ENCODE measurements at regions not wholly inside any gene's neighbourhood (a gene's known extent, or its start where the extent isn't known, plus 50 kb on each side); places are given as distances from the start of the nearest gene placed in this dataset.

- H3K9me3 Mint-ChIP-seq = no peaks in the 10 kb centered on the region
- H3K27me3 Mint-ChIP-seq (ENCODE audit: low read depth) = no peaks in the 10 kb centered on the region
- no peak overlapping the region for H3K4me3 Mint-ChIP-seq
- H3K27ac Mint-ChIP-seq = no peak overlapping the region
- H3K36me3 Mint-ChIP-seq (ENCODE audit: low read depth) = no peaks in the 10 kb centered on the region
- H3K4me1 Mint-ChIP-seq (ENCODE audit: low read depth) = peaks cover 3% of the 10 kb centered on the region
Measured at GRCh38 chr2:42910645-42911405, 118.4 kb upstream of the HAAO start.

GRCh38 chr2:42909966-42910365 lies 117.6 kb upstream of the HAAO start:
- H3K36me3 Mint-ChIP-seq (ENCODE audit: low read depth) = no peaks in the 10 kb centered on the region
- H3K27ac Mint-ChIP-seq = no peak overlapping the region
- peaks cover 3% of the 10 kb centered on the region for H3K4me1 Mint-ChIP-seq (ENCODE audit: low read depth)
- H3K9me3 Mint-ChIP-seq = no peaks in the 10 kb centered on the region
- H3K4me3 Mint-ChIP-seq = no peak overlapping the region
- no peaks in the 10 kb centered on the region for H3K27me3 Mint-ChIP-seq (ENCODE audit: low read depth)

GRCh38 chr2:42908518-42909200 lies 116.3 kb upstream of the HAAO start:
- Mint-ChIP-seq H3K27ac (no peak overlapping the region), H3K4me1 (ENCODE audit: low read depth) (peaks cover 3% of the 10 kb centered on the region), H3K4me3 (no peak overlapping the region)

GRCh38 chr2:42907835-42908234 lies 115.5 kb upstream of the HAAO start:
- no peak overlapping the region for H3K4me3 Mint-ChIP-seq
- H3K9me3 Mint-ChIP-seq = no peaks in the 10 kb centered on the region
- no peaks in the 10 kb centered on the region for H3K27me3 Mint-ChIP-seq (ENCODE audit: low read depth)
- no peak overlapping the region for H3K27ac Mint-ChIP-seq
- H3K36me3 Mint-ChIP-seq (ENCODE audit: low read depth) = no peaks in the 10 kb centered on the region
- no peaks in the 10 kb centered on the region for H3K4me1 Mint-ChIP-seq (ENCODE audit: low read depth)

More at GRCh38 chr2:42908518-42909200, 116.3 kb upstream of the HAAO start:
- no peaks in the 10 kb centered on the region for H3K27me3 Mint-ChIP-seq (ENCODE audit: low read depth)
- H3K36me3 Mint-ChIP-seq (ENCODE audit: low read depth) = no peaks in the 10 kb centered on the region
- H3K9me3 Mint-ChIP-seq = no peaks in the 10 kb centered on the region

GRCh38 chr2:42906557-42907411 lies 114.4 kb upstream of the HAAO start:
- no peak overlapping the region for H3K27ac Mint-ChIP-seq
- no peaks in the 10 kb centered on the region for H3K4me1 Mint-ChIP-seq (ENCODE audit: low read depth)
- H3K27me3 Mint-ChIP-seq (ENCODE audit: low read depth) = no peaks in the 10 kb centered on the region
- no peaks in the 10 kb centered on the region for H3K9me3 Mint-ChIP-seq
- no peaks in the 10 kb centered on the region for H3K36me3 Mint-ChIP-seq (ENCODE audit: low read depth)
- H3K4me3 Mint-ChIP-seq = no peak overlapping the region

GRCh38 chr2:42906111-42906556 lies 113.8 kb upstream of the HAAO start:
- H3K36me3 Mint-ChIP-seq (ENCODE audit: low read depth) = no peaks in the 10 kb centered on the region
- H3K4me3 Mint-ChIP-seq = no peak overlapping the region
- no peaks in the 10 kb centered on the region for H3K27me3 Mint-ChIP-seq (ENCODE audit: low read depth)
- no peaks in the 10 kb centered on the region for H3K9me3 Mint-ChIP-seq
- H3K27ac Mint-ChIP-seq = no peak overlapping the region
- H3K4me1 Mint-ChIP-seq (ENCODE audit: low read depth) = no peaks in the 10 kb centered on the region

- Mint-ChIP-seq H3K27me3 (ENCODE audit: low read depth) (no peaks in the 10 kb centered on the region), H3K4me3 (no peak overlapping the region), H3K9me3 (no peaks in the 10 kb centered on the region), H3K27ac (no peak overlapping the region), H3K4me1 (ENCODE audit: low read depth) (no peaks in the 10 kb centered on the region), H3K36me3 (ENCODE audit: low read depth) (no peaks in the 10 kb centered on the region)
Measured at GRCh38 chr2:42905341-42906110, 113.1 kb upstream of the HAAO start.

- Mint-ChIP-seq H3K4me3 (no peak overlapping the region), H3K36me3 (ENCODE audit: low read depth) (no peaks in the 10 kb centered on the region), H3K4me1 (ENCODE audit: low read depth) (no peaks in the 10 kb centered on the region), H3K9me3 (no peaks in the 10 kb centered on the region), H3K27ac (no peak overlapping the region), H3K27me3 (ENCODE audit: low read depth) (no peaks in the 10 kb centered on the region)
Measured at GRCh38 chr2:42904576-42904876, 112.1 kb upstream of the HAAO start.

- H3K27ac Mint-ChIP-seq = no peak overlapping the region
- H3K27me3 Mint-ChIP-seq (ENCODE audit: low read depth) = no peaks in the 10 kb centered on the region
- no peaks in the 10 kb centered on the region for H3K36me3 Mint-ChIP-seq (ENCODE audit: low read depth)
- no peak overlapping the region for H3K4me3 Mint-ChIP-seq
- H3K9me3 Mint-ChIP-seq = no peaks in the 10 kb centered on the region
- no peaks in the 10 kb centered on the region for H3K4me1 Mint-ChIP-seq (ENCODE audit: low read depth)
Measured at GRCh38 chr2:42903821-42904575, 111.6 kb upstream of the HAAO start.

GRCh38 chr2:42902939-42903709 lies 110.7 kb upstream of the HAAO start:
- H3K4me3 Mint-ChIP-seq = no peak overlapping the region

GRCh38 chr2:42901076-42901640 lies 108.8 kb upstream of the HAAO start:
- no peak overlapping the region for H3K4me3 Mint-ChIP-seq
- H3K36me3 Mint-ChIP-seq (ENCODE audit: low read depth) = no peaks in the 10 kb centered on the region
- H3K27me3 Mint-ChIP-seq (ENCODE audit: low read depth) = no peaks in the 10 kb centered on the region
- no peak overlapping the region for H3K27ac Mint-ChIP-seq
- no peaks in the 10 kb centered on the region for H3K4me1 Mint-ChIP-seq (ENCODE audit: low read depth)
- H3K9me3 Mint-ChIP-seq = no peaks in the 10 kb centered on the region

More at GRCh38 chr2:42902939-42903709, 110.7 kb upstream of the HAAO start:
- Mint-ChIP-seq H3K36me3 (ENCODE audit: low read depth) (no peaks in the 10 kb centered on the region), H3K27ac (no peak overlapping the region), H3K27me3 (ENCODE audit: low read depth) (no peaks in the 10 kb centered on the region), H3K4me1 (ENCODE audit: low read depth) (no peaks in the 10 kb centered on the region), H3K9me3 (no peaks in the 10 kb centered on the region)

- no peaks in the 10 kb centered on the region for H3K4me1 Mint-ChIP-seq (ENCODE audit: low read depth)
- no peaks in the 10 kb centered on the region for H3K36me3 Mint-ChIP-seq (ENCODE audit: low read depth)
- H3K9me3 Mint-ChIP-seq = no peaks in the 10 kb centered on the region
- no peak overlapping the region for H3K4me3 Mint-ChIP-seq
- H3K27ac Mint-ChIP-seq = no peak overlapping the region
- no peaks in the 10 kb centered on the region for H3K27me3 Mint-ChIP-seq (ENCODE audit: low read depth)
Measured at GRCh38 chr2:42900289-42900891, 108.0 kb upstream of the HAAO start.

All from T-helper 1 cell treated with Interleukin-12 subunit alpha and Interleukin-12 subunit beta and Interleukin-4 antibody, amounts not matched to agents 30 μg/mL and 1 μg/mL, for 36 hours (primary cell).